ENCODE measurements at regions not wholly inside any gene's neighbourhood (a gene's known extent, or its start where the extent isn't known, plus 50 kb on each side); places are given as distances from the start of the nearest gene placed in this dataset.

DNA sequence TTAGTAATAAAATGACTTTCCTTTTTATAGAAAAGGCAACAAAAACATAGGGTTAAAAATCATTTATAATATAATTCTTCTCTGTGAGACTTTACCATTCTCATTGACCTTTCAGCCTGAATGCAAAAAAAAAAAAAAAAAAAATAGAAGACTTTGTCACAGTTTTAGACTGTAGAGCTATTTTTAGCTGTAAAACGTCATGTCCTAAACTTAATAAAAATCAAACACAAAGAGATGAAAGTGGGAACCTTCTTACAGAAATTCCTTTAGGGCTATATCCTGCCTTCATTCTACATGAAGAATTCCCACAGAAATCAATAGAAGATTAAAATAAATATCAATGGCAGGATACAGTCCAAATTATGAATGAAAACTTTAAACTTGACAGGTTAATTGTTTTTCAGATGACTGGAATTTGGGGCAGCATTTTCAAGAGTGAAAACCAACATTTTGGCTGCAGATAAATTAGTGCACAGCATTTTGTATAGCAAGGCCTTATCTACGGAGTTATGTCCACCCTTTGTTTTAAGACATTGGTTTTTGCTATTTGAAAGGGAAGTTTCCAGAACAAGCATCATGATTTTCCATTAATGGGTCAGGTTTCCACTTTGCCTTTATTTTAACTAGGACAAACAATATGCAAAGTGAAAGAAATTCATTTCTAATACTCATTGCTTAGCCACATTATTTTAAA is 219.5 kb downstream of the SPCS3 start:
- Histone ChIP-seq H3K4me1 (no peaks in the 10 kb centered on the region), H3K4me3 (no peak overlapping the region), H3K27me3 (no peaks in the 10 kb centered on the region), H3K9me3 (no peaks in the 10 kb centered on the region), H3K36me3 (no peaks in the 10 kb centered on the region), H3K27ac (no peak overlapping the region)
- 44 to 48% (median 46%) methylated on average over 2 of the region's 2 CpGs for WGBS, 5 donors
- TF ChIP-seq POLR2A (IDR thresholded peaks at IDR 0.05), result no peak
- intact Hi-C loops (cut with DNase I; ENCODE audit: low total_unique reads), result no loop called here
- no peak for DNase-seq

DNA sequence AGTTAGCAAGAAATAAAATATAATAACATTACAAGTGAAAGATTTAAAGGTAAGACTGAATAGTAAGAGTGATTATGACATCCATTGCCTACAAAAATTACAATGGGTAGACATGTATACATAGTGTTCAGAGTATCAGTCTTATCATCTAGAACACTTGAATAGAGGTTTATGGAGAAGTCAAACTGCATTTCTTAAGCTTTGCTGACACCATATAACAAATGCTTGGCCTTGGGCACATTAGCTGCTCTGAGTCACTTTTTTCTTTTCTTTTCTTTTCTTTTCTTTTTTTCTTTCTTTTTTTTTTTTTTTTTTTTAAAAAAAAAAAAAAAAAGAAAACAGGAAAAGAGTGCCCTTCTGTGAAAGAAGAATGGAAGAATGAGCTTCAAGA is 220.0 kb downstream of the SPCS3 start:
- no peak for DNase-seq
- H3K4me1 ChIP-seq, result no peaks in the 10 kb centered on the region
- no peaks in the 10 kb centered on the region for H3K9me3 ChIP-seq
- no peak overlapping the region for H3K4me3 ChIP-seq
- H3K27me3 ChIP-seq, result no peaks in the 10 kb centered on the region
- H3K27ac ChIP-seq, result no peak overlapping the region
- TF ChIP-seq, protein P1, sequence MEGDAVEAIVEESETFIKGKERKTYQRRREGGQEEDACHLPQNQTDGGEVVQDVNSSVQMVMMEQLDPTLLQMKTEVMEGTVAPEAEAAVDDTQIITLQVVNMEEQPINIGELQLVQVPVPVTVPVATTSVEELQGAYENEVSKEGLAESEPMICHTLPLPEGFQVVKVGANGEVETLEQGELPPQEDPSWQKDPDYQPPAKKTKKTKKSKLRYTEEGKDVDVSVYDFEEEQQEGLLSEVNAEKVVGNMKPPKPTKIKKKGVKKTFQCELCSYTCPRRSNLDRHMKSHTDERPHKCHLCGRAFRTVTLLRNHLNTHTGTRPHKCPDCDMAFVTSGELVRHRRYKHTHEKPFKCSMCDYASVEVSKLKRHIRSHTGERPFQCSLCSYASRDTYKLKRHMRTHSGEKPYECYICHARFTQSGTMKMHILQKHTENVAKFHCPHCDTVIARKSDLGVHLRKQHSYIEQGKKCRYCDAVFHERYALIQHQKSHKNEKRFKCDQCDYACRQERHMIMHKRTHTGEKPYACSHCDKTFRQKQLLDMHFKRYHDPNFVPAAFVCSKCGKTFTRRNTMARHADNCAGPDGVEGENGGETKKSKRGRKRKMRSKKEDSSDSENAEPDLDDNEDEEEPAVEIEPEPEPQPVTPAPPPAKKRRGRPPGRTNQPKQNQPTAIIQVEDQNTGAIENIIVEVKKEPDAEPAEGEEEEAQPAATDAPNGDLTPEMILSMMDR (IDR thresholded peaks at IDR 0.05), result no peak
- TF ChIP-seq POLR2AphosphoS5 (IDR thresholded peaks at IDR 0.05) (no peak), POLR2A (IDR thresholded peaks at IDR 0.05) (no peak), EP300 (IDR thresholded peaks at IDR 0.05) (no peak)
- intact Hi-C loops (cut with DNase I; ENCODE audit: low total_unique reads), result no loop called here
- H3K36me3 ChIP-seq, result no peaks in the 10 kb centered on the region

DNA sequence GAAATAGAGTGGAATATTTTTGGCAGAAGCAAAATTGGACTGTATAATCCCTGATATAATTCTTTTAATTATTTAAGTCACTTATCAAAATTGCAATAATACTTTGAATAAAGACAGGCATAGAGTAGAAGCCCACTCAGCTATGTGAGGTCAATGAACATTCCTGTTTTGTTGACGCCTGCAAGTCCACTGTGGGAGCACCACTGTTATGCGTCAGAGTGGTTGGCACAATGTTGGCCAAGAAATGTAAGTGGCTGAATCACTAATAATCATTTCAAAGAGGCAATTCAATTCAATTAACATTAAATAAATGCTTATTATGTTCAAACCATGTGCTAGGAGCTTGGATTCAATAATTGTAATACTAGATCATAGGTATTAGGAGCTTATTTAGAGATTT is 221.0 kb downstream of the SPCS3 start:
- intact Hi-C loops (cut with DNase I; ENCODE audit: low total_unique reads), result no loop called here
- 80 to 98% (median 93%) methylated on average over 2 of the region's 2 CpGs for WGBS, 5 donors

DNA sequence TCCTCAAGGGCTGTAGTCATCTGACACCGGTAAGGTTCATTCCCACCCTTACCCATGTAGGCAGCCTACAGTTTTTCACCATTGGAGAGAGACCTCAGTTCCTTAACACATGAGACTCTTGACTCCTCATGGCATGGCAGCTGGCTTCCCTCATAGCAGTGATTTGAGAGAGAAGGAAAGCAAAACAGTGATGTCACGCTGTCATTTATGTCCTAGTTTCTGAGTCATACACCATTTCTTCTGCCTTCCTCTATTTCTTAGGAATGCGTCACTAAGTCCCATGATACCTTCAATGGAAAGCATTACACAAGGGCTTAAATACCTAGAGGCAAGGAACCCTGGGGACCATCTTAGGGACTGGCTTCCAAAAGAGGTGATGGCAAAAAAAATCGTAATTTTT is 226.1 kb downstream of the SPCS3 start:
- H3K27ac ChIP-seq, result no peak overlapping the region
- H3K4me3 ChIP-seq, result no peak overlapping the region
- intact Hi-C loops (cut with DNase I; ENCODE audit: low total_unique reads), result no loop called here
- no peaks in the 10 kb centered on the region for H3K9me3 ChIP-seq
- no peaks in the 10 kb centered on the region for H3K27me3 ChIP-seq
- TF ChIP-seq POLR2A (IDR thresholded peaks at IDR 0.05) (no peak), EP300 (IDR thresholded peaks at IDR 0.05) (no peak), POLR2AphosphoS5 (IDR thresholded peaks at IDR 0.05) (no peak)
- TF ChIP-seq, protein P1 (IDR thresholded peaks at IDR 0.05), result no peak
- DNase-seq, result no peak
- H3K4me1 ChIP-seq, result no peaks in the 10 kb centered on the region
- no peaks in the 10 kb centered on the region for H3K36me3 ChIP-seq
- whole genome bisulfite sequencing, 5 donors, result 60 to 80% (median 66%) methylated on average over 3 to 4 of the region's 4 CpGs

More for the DNA sequence above, 221.0 kb downstream of the SPCS3 start:
- H3K27ac ChIP-seq, result no peak overlapping the region
- H3K4me1 ChIP-seq, result no peaks in the 10 kb centered on the region
- no peaks in the 10 kb centered on the region for H3K9me3 ChIP-seq
- TF ChIP-seq POLR2A (IDR thresholded peaks at IDR 0.05) (no peak), EP300 (IDR thresholded peaks at IDR 0.05) (no peak), POLR2AphosphoS5 (IDR thresholded peaks at IDR 0.05) (no peak)
- TF ChIP-seq, protein P1 (IDR thresholded peaks at IDR 0.05), result no peak
- DNase-seq, result no peak
- H3K36me3 ChIP-seq, result no peaks in the 10 kb centered on the region
- H3K27me3 ChIP-seq, result no peaks in the 10 kb centered on the region
- H3K4me3 ChIP-seq, result no peak overlapping the region

DNA sequence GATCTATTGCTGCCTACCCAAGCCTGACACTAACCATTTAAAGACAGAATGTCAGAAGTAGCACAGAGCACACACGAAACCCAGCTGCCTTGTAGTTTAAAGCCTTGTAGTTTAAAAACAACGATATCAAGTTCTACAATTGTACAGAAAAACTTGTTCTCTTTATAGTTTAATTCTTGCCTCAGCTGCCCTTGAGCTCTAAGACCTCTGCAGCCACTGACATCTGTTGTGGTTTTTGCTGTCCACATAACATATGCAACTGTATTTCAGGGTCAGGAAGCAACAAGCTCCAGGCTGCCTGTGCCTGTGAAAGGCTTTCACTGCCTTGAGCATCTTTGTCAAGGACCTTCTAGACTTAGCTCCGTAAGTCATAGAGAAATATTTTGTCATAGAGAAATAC is 227.2 kb downstream of the SPCS3 start:
- H3K4me3 ChIP-seq, result no peak overlapping the region
- no peaks in the 10 kb centered on the region for H3K4me1 ChIP-seq
- TF ChIP-seq POLR2AphosphoS5 (IDR thresholded peaks at IDR 0.05) (no peak), EP300 (IDR thresholded peaks at IDR 0.05) (no peak), POLR2A (IDR thresholded peaks at IDR 0.05) (no peak)
- TF ChIP-seq, protein P1 (IDR thresholded peaks at IDR 0.05), result no peak
- no peak overlapping the region for H3K27ac ChIP-seq
- DNase-seq, result no peak
- no peaks in the 10 kb centered on the region for H3K9me3 ChIP-seq
- 66 to 85% (median 68%) methylated on average over 3 of the region's 3 CpGs for WGBS, 5 donors
- intact Hi-C loops (cut with DNase I; ENCODE audit: low total_unique reads), result no loop called here
- no peaks in the 10 kb centered on the region for H3K36me3 ChIP-seq
- H3K27me3 ChIP-seq, result no peaks in the 10 kb centered on the region

Data from stomach (tissue), 8 donors.